ENCODE measurements at regions not wholly inside any gene's neighbourhood (a gene's known extent, or its start where the extent isn't known, plus 50 kb on each side); places are given as distances from the start of the nearest gene placed in this dataset.

DNA sequence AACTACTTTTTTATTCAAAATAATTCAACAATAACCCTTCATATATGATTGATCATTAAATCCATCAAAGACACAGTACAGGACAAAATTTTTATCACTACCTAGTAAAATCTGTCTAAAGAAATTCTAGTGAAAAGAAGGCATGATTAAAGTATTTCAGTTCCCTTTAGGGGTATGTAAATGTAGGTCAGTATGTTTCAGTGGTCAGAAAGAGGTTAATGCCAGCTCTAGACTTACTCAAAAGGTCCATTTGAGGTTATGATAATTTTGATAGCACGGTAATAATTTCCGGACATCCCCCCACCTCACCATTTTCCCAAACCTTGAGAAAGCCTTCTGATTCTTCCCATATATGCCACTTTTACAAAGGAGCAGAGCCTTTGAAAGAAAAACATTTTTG lies 193.5 kb upstream of the ID4 start:
- DNase-seq = no peak

DNA sequence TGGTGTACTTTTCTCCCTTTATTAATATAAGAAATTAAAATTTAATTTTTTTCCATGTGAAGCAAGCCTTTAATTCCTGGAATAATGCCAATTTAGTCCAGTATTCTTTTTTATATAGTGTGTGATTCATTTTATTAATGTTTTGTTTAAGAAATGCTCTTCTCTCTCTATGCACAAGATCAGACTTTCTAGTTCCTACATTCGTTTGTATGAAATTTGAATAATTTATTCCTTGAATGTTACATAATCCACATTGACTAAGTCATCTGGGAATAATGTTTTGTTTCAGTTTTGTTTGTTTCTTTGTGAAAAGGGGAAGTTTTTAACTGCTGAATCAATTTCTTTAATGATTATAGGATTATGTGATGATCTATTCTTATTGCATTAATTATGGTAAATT lies 181.4 kb upstream of the ID4 start:
- DNase-seq = no peak

GRCh38 chr6:19660123-19660910 lies 176.9 kb upstream of the ID4 start:
- DNase-seq = no peak

DNA sequence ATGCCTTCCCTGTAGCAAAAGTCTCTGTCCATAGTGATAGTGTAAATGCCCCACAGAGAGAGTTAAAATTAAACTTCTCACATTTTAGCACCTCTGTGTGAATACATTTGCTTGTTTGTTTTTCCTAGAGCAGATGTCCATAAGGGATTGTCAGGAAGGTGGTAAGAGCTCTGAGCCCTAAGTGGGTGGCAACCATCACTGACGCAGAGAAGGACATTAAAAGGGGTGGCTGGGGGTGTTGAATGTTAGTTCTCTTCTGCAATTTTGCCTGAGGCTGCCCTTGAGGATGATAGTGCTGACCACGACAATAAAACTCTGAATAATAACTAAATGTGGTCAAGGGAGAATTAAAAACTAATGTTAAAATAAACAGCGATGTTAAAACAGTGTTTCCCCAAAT lies 174.3 kb upstream of the ID4 start:
- DNase-seq = no peak

DNA sequence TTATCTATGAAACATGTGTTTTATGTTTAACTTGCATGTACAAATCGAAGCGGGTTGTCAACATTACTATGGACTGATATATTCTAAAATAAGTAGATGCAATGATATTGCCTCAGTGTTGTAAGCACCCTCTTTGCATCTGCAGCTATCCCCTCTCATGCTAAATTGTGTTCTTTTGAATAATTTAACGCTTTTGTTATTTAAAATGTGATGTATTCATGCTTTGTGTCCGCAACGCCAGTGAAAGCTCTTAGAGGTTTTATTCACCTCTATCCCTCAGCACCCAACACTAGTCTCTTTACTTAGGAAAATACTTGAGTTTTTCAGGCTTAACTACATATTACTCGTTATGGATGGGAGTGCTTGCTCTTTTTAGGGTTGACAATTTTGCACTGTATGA lies 173.7 kb upstream of the ID4 start:
- no peak for DNase-seq

- DNase-seq = no peak
These were observed 173.1 kb upstream of the ID4 start for GRCh38 chr6:19664050-19664449.

DNA sequence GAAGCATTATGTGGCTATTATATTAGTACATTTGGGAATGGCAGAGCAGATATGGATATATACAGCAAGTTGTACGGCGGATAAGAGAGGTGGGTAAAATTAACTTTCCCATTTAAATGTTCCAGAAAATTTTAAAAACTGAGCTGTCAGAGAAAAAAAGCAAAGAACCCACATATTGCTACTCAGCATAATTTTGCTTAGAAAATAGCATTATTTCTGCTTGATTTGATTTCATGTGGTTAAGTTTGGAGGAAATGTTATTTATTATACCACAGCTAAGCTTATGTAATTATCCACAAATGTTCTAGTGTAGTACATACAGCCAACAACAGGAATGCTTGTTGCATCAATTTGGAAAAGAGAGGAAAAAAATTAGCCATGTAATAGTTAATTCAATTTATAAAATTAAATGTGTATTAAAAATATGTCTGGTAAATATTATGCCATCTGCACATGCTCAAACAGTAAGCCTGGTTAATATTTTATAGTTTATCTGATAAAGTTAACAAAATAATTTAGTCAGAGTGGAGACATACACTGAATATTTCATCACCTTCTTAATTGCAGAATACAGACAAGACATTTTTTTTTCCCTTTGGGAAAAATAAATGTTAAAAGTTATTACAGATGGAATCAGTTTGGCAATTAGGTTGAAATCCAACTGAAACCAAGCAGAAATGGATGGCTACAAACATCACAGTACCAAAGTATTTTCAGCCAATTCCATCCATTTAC lies 172.1 kb upstream of the ID4 start:
- no peak for DNase-seq

- no peak for DNase-seq
These were observed 171.6 kb upstream of the ID4 start for GRCh38 chr6:19665613-19665909.

DNA sequence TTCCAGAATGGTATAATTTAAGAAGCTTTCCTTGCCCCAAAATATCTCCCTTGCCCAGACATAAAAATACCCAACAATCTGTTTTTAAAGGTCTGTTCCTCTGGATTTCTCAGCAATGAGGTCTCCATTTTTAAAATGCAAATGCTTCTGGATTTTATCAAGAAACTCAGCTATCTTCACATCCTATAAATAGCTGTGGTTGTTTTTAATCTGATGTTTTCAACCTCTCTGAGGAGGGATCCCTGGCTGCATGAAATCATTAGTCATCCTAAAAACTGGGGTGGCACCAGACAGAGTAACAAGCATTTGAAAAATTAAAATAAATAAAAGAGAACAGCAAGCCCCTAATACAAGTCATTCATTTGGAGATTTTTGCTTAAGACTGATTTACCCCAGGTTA lies 168.5 kb upstream of the ID4 start:
- DNase-seq = no peak

- DNase-seq = no peak
These were observed 168.0 kb upstream of the ID4 start for GRCh38 chr6:19669206-19669605.

DNA sequence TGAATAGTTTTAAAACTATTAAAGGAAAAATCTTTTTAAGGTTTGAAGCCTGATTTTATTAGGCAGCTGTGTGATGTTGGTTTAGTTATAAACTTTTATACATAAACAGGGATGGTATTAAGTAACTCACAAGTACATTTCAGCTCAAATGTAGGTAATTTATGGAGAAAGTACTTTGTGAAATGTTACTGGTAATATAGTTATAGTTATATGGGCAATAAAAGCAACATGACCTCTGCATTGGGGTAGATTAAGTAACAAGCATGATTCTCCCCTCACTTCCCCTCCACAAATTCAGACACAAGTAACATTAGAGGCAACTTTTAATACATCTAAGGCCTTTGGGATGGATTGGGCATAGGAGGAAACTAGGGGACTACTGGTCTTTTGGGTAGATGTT lies 154.3 kb upstream of the ID4 start:
- no peak for DNase-seq

DNA sequence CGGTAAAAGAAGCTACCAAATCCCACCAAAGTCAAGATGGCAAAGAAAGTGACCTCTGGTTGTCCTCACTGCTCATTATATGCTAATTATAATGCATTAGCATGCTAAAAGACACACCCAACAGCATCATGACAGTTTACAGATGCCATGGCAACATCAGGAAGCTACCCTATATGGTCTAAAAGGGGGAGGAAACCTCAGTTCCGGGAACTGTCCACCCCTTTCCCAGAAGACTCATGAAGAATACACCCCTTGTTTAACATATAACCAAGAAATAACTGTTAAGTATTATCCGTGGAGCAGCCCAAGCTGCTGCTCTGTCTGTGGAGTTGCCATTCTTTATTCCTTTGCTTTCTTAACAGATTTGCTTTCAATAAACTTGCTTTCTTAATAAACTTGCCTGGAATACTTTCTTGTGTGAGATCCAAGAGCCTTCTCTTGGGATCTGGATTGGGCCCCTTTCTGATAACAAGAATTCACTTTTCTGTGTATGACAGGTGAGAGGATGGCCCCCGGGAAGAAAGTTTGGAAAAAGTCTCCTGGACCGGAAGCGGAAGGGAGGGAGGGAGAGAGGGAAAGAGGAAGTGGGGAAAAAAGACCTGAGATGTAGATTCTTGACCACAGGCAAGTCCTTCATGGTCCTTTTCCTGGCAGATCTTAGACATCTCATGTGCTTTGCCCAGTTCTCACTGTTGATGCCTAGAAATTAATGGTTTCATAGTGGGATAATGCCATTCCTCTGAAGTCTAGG lies 146.7 kb upstream of the ID4 start:
- no peak for DNase-seq

GRCh38 chr6:19691465-19692167 lies 145.6 kb upstream of the ID4 start:
- DNase-seq = no peak

- no peak for DNase-seq
These were observed 144.5 kb upstream of the ID4 start for GRCh38 chr6:19692506-19693298.

DNA sequence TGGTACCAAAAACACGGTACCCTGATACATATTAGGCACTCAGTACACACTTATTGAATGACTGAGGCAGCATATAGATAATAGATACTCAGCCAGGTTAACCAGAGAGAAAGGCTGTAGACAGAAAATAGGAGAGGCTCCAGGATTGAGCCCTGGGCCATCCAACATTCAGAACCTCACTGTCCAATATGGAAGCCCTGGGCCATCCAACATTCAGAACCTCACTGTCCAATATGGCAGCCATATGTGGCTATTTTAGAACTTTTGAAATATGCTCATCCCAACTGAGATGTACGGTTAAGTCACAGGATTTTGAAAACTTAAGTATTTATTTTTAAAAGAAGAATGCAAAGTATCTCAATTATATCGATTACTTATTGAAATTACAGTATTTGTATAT lies 142.5 kb upstream of the ID4 start:
- no peak for DNase-seq

GRCh38 chr6:19697744-19698290 lies 139.4 kb upstream of the ID4 start:
- no peak for DNase-seq

GRCh38 chr6:19699932-19700331 lies 137.2 kb upstream of the ID4 start:
- no peak for DNase-seq

GRCh38 chr6:19705606-19706005 lies 131.6 kb upstream of the ID4 start:
- DNase-seq = no peak

DNA sequence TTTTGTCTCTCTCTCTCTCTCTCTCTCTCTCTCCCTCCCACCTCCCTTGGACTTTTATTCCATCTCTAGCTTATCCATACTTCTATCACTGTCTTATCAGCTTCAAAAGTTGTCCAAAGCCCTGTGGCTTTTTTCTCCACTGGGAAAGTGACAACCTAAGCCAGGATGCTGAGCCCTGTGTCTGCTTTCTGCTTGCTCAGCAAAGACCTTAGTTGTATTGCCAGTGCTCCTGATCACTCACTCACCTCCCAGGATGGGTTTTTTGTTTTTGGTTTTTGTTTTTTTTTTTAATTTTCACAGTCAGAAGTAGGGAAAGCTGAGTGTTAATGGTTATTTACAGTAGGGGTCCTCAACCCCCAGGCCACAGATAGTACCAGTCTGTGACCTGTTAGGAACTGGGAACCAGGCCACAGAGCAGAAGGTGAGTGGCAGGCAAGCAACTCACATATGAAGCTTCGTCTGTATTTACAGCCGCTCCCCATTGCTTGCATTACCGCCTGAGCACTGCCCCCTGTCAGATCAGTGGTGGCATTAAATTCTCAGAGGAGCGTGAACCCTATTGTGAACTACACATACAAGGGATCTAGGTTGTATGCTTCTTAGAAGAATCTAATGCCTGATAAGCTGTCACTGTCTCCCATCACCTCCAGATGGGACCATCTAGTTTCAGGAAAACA lies 125.0 kb upstream of the ID4 start:
- no peak for DNase-seq

DNA sequence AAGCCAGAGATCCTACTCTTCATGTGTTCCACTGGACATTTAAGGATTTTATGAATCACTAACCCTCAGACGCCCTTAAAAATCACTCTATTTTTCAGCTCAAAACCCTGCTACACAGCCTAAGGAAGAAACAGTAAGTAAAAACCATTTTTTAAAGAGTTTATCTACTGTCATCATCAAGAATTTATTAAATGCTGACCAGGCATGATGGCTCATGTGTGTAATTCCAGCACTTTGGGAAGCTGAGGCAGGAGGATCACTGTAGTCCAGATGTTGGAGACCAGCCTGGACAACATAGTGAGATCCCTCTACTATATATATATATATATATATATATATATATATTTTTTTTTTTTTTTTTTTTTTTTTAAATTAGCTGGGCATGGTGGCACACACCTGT lies 124.2 kb upstream of the ID4 start:
- no peak for DNase-seq

- DNase-seq = no peak
These were observed 123.8 kb upstream of the ID4 start for GRCh38 chr6:19713411-19713810.

DNA sequence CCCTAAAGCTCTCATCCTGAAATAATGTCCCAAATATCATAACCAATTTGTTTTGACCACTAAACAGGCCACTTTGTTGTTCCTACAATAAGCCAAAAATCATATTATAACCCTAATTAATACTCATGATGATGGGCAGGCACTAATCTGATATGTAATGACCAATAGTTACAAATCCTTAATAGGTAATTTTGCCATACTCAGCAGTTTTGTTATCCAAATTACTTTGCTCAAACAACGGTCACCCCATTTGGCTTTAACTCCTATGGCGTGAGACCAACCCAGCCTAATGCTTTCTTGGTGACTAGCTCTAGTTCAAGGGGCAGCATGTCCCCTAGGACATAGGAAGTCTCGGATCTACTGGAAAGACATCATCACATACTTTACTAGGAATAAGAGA lies 123.2 kb upstream of the ID4 start:
- DNase-seq = no peak
